Renal cortical epithelial cell (primary cell): ENCODE measurements at regions not wholly inside any gene's neighbourhood (a gene's known extent, or its start where the extent isn't known, plus 50 kb on each side); places are given as distances from the start of the nearest gene placed in this dataset.

Source experiments
- DNase-seq: peaks from one replicate; pipeline ENCODE4 v3.0.0-alpha.2; 2011; ENCODE audit warnings: low read depth

- no peak for DNase-seq
Observed at GRCh38 chr16:87246269-87247065, 70.7 kb downstream of the C16orf95 start.

GRCh38 chr16:87248714-87249113, 68.5 kb downstream of the C16orf95 start:
- DNase-seq = no peak

GRCh38 chr16:87249425-87249824, 67.8 kb downstream of the C16orf95 start:
- DNase-seq = no peak

GRCh38 chr16:87250431-87250960, 66.7 kb downstream of the C16orf95 start:
- DNase-seq = no peak

- no peak for DNase-seq
Observed at GRCh38 chr16:87252269-87252970, 64.8 kb downstream of the C16orf95 start.
